ENCODE measurements at regions not wholly inside any gene's neighbourhood (a gene's known extent, or its start where the extent isn't known, plus 50 kb on each side); places are given as distances from the start of the nearest gene placed in this dataset.

- TF ChIP-seq POLR2A (IDR thresholded peaks at IDR 0.05; ENCODE audit: low read depth, low read length) (no peak), POLR2AphosphoS5 (IDR thresholded peaks at IDR 0.05; ENCODE audit: low read depth, low read length) (no peak)
Observed at GRCh38 chr17:71430281-71430680, 690.5 kb upstream of the SOX9 start.
